SK-N-SH treated with all-trans-retinoic acid at 6 μM for 48 hours (cell line): ENCODE measurements at regions not wholly inside any gene's neighbourhood (a gene's known extent, or its start where the extent isn't known, plus 50 kb on each side); places are given as distances from the start of the nearest gene placed in this dataset.

Experiments used
- ATAC-seq: fragments of 200-7000 bp; cut with Tn5 transposase; 3 replicates; pipeline ENCODE4 v1.9.1; 2020; ENCODE audit warnings: mild to moderate bottlenecking, moderate library complexity
- ARNTL ChIP-seq: fragments of 450-650 bp; formaldehyde crosslinking; IDR thresholded peaks from 2 replicates; pipeline ENCODE4 v1.5.0; 2020; ENCODE audit warnings: low read depth, mild to moderate bottlenecking, moderate library complexity, borderline replicate concordance
- BACH2 ChIP-seq: fragments of 250-450 bp; sonication (Bioruptor Pico); IDR thresholded peaks from 2 replicates; pipeline ENCODE4 v1.9.0; 2021; ENCODE audit warnings: mild to moderate bottlenecking, borderline replicate concordance
- CSDC2 ChIP-seq: fragments of 250-450 bp; sonication (Bioruptor Pico); IDR thresholded peaks from 2 replicates; pipeline ENCODE4 v1.5.0; 2020; ENCODE audit warnings: mild to moderate bottlenecking, moderate library complexity
- ESRRG ChIP-seq: fragments of 250-450 bp; sonication (Bioruptor Pico); IDR thresholded peaks from 2 replicates; pipeline ENCODE4 v1.6.1; 2021; ENCODE audit warnings: mild to moderate bottlenecking
- GLIS3 ChIP-seq: fragments of 250-450 bp; sonication (Bioruptor Pico); IDR thresholded peaks from 2 replicates; pipeline ENCODE4 v1.5.0; 2020; ENCODE audit warnings: mild to moderate bottlenecking, moderate library complexity
- ISL1 ChIP-seq: fragments of 250-450 bp; sonication (Bioruptor Pico); IDR thresholded peaks from 2 replicates; pipeline ENCODE4 v2.1.2; 2022; ENCODE audit warnings: mild to moderate bottlenecking, moderate library complexity
- OSR1 ChIP-seq: fragments of 250-450 bp; sonication (Bioruptor Pico); IDR thresholded peaks from 2 replicates; pipeline ENCODE4 v1.8.0; 2022; ENCODE audit warnings: moderate library complexity, mild to moderate bottlenecking, inconsistent platforms
- PPARA ChIP-seq: fragments of 250-450 bp; sonication (Bioruptor Pico); IDR thresholded peaks from 2 replicates; pipeline ENCODE4 v1.5.0; 2020; ENCODE audit warnings: mild to moderate bottlenecking, borderline replicate concordance
- RARB ChIP-seq: fragments of 250-450 bp; sonication (Bioruptor Pico); IDR thresholded peaks from 2 replicates; pipeline ENCODE4 v1.8.0; 2021; ENCODE audit warnings: mild to moderate bottlenecking, moderate library complexity
- SNAI2 ChIP-seq: fragments of 250-450 bp; sonication (Bioruptor Pico); IDR thresholded peaks from 2 replicates; pipeline ENCODE4 v1.5.0; 2020; ENCODE audit warnings: mild to moderate bottlenecking, moderate library complexity
- TCF4 ChIP-seq: fragments of 250-450 bp; sonication (Bioruptor Pico); IDR thresholded peaks from 2 replicates; pipeline ENCODE4 v1.8.0; 2021; ENCODE audit warnings: mild to moderate bottlenecking, moderate library complexity, borderline replicate concordance
- TOX ChIP-seq: fragments of 250-450 bp; sonication (Bioruptor Pico); IDR thresholded peaks from 2 replicates; pipeline ENCODE4 v1.8.0; 2021; ENCODE audit warnings: mild to moderate bottlenecking, moderate library complexity, borderline replicate concordance
- ZC3H10 ChIP-seq: fragments of 250-450 bp; sonication (Bioruptor Pico); IDR thresholded peaks from 2 replicates; pipeline ENCODE4 v1.5.1; 2021; ENCODE audit warnings: mild to moderate bottlenecking, moderate library complexity
- ZFP3 ChIP-seq: fragments of 250-450 bp; sonication (Bioruptor Pico); IDR thresholded peaks from 2 replicates; pipeline ENCODE4 v1.5.0; 2020; ENCODE audit warnings: mild to moderate bottlenecking, moderate library complexity
- ZNF565 ChIP-seq: fragments of 450-650 bp; formaldehyde crosslinking; conservative IDR thresholded peaks from 2 replicates; pipeline ENCODE4 v1.5.0; 2020; ENCODE audit warnings: low read depth, mild to moderate bottlenecking, moderate library complexity
- ZNF70 ChIP-seq: fragments of 450-650 bp; formaldehyde crosslinking; IDR thresholded peaks from 2 replicates; pipeline ENCODE4 v1.5.0; 2020; ENCODE audit warnings: mild to moderate bottlenecking, moderate library complexity
- ZNF8 ChIP-seq: fragments of 450-650 bp; formaldehyde crosslinking; IDR thresholded peaks from 2 replicates; pipeline ENCODE4 v1.5.0; 2020; ENCODE audit warnings: mild to moderate bottlenecking, moderate library complexity
- TF ChIP-seq, protein P1 (sequence below): fragments of 250-450 bp; sonication (Bioruptor Pico); IDR thresholded peaks from 2 replicates; pipeline ENCODE4 v1.8.0; 2020; ENCODE audit warnings: mild to moderate bottlenecking, moderate library complexity, borderline replicate concordance
- TF ChIP-seq, protein P2 (sequence below): fragments of 250-450 bp; sonication (Bioruptor Pico); IDR thresholded peaks from 2 replicates; pipeline ENCODE4 v1.5.1; 2021; ENCODE audit warnings: mild to moderate bottlenecking, moderate library complexity
- TF ChIP-seq, protein P3 (sequence below): fragments of 250-450 bp; sonication (Bioruptor Pico); IDR thresholded peaks from 2 replicates; pipeline ENCODE4 v1.5.1; 2020; ENCODE audit warnings: low read depth, mild to moderate bottlenecking, moderate library complexity
- TF ChIP-seq, protein P4 (sequence below): fragments of 250-450 bp; sonication (Bioruptor Pico); IDR thresholded peaks from 2 replicates; pipeline ENCODE4 v1.5.0; 2020; ENCODE audit warnings: mild to moderate bottlenecking, moderate library complexity
- TF ChIP-seq, protein P5 (sequence below): fragments of 250-450 bp; sonication (Bioruptor Pico); IDR thresholded peaks from 2 replicates; pipeline ENCODE4 v1.8.0; 2021; ENCODE audit warnings: low read depth, mild to moderate bottlenecking, moderate library complexity, borderline replicate concordance

DNA sequence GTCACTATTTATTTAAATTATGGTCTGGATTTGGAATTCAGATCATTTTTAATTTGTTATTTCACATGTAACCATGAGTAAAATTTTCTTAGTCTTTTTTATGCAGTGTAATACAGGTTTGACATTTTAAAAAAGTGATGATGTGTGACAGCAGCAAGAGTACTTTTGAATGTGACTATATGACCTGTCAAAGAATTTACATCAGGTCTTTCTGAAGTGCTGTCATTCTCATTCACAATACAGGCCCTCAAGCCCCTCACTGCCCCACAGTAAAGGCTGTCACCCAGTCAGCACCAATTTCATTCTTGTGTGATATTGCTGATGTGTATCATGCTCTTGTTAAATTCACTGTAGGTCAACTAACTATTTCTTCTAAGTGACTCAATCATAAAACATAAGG, 364.2 kb downstream of the NUP35 start:
- no peak for TF ChIP-seq CSDC2 (CRISPR knock-in tag)
- no peak for TF ChIP-seq GLIS3
- TF ChIP-seq SNAI2 = no peak
- TF ChIP-seq BACH2 = no peak
- TF ChIP-seq, protein P1, sequence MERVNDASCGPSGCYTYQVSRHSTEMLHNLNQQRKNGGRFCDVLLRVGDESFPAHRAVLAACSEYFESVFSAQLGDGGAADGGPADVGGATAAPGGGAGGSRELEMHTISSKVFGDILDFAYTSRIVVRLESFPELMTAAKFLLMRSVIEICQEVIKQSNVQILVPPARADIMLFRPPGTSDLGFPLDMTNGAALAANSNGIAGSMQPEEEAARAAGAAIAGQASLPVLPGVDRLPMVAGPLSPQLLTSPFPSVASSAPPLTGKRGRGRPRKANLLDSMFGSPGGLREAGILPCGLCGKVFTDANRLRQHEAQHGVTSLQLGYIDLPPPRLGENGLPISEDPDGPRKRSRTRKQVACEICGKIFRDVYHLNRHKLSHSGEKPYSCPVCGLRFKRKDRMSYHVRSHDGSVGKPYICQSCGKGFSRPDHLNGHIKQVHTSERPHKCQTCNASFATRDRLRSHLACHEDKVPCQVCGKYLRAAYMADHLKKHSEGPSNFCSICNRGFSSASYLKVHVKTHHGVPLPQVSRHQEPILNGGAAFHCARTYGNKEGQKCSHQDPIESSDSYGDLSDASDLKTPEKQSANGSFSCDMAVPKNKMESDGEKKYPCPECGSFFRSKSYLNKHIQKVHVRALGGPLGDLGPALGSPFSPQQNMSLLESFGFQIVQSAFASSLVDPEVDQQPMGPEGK (CRISPR knock-in tag) = no peak
- no peak for TF ChIP-seq ESRRG (CRISPR knock-in tag)
- TF ChIP-seq TOX (CRISPR knock-in tag) = no peak
- no peak for TF ChIP-seq ISL1 (CRISPR knock-in tag)
- no peak for TF ChIP-seq ZC3H10 (CRISPR knock-in tag)
- no peak for TF ChIP-seq ZNF70
- TF ChIP-seq ZNF565 = no peak
- TF ChIP-seq, protein P2, sequence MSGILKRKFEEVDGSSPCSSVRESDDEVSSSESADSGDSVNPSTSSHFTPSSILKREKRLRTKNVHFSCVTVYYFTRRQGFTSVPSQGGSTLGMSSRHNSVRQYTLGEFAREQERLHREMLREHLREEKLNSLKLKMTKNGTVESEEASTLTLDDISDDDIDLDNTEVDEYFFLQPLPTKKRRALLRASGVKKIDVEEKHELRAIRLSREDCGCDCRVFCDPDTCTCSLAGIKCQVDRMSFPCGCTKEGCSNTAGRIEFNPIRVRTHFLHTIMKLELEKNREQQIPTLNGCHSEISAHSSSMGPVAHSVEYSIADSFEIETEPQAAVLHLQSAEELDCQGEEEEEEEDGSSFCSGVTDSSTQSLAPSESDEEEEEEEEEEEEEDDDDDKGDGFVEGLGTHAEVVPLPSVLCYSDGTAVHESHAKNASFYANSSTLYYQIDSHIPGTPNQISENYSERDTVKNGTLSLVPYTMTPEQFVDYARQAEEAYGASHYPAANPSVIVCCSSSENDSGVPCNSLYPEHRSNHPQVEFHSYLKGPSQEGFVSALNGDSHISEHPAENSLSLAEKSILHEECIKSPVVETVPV (CRISPR knock-in tag) = no peak
- no peak for TF ChIP-seq ZFP3 (CRISPR knock-in tag)
- TF ChIP-seq, protein P3, sequence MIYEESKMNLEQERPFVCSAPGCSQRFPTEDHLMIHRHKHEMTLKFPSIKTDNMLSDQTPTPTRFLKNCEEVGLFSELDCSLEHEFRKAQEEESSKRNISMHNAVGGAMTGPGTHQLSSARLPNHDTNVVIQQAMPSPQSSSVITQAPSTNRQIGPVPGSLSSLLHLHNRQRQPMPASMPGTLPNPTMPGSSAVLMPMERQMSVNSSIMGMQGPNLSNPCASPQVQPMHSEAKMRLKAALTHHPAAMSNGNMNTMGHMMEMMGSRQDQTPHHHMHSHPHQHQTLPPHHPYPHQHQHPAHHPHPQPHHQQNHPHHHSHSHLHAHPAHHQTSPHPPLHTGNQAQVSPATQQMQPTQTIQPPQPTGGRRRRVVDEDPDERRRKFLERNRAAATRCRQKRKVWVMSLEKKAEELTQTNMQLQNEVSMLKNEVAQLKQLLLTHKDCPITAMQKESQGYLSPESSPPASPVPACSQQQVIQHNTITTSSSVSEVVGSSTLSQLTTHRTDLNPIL (CRISPR knock-in tag) = no peak
- no peak for TF ChIP-seq PPARA (CRISPR knock-in tag)
- TF ChIP-seq OSR1 (CRISPR knock-in tag) = no peak
- TF ChIP-seq ARNTL (CRISPR knock-in tag) = no peak
- no peak for ATAC-seq

DNA sequence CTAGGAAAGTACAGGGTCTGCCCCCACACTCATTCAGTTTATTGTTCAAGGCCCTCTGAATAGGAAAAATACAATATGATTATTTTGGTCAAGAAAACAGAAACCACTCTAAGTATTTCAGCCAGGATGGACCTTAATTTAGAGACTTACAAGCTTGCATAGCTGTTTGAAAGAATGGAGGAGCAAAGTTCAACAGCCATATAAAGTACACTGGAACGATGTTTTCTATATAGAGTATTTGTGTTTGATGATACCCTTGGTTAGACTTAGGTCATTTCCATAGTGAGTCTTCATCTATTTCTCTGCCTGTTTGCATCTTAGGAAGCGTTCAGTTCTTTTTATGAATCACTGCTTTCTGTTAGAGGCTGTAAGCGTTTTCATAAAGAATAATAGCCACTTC, 366.2 kb downstream of the NUP35 start:
- TF ChIP-seq GLIS3 = no peak
- TF ChIP-seq CSDC2 (CRISPR knock-in tag) = no peak
- TF ChIP-seq, protein P3 (CRISPR knock-in tag) = no peak
- TF ChIP-seq ARNTL (CRISPR knock-in tag) = no peak

DNA sequence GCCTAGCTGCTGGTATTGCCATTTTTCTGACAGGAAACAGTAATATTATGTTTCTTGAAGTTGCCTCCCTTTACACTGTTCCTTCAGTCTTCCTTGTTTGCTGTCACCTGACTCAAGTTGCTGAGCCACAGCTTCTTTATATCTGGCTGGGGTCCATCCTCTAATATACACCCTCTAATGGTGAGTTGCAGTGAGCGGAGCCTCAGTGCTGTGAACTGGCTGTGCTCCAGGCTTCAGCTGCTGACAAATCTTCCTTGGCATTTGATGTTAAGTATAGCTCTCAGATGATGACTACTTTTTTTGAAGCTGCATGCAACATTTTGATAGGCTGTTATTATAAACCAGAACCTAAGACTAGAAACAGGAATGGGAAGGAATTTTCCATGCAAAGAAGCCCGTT, 366.7 kb downstream of the NUP35 start:
- ATAC-seq = peak; percentile 93
- TF ChIP-seq, protein P4, sequence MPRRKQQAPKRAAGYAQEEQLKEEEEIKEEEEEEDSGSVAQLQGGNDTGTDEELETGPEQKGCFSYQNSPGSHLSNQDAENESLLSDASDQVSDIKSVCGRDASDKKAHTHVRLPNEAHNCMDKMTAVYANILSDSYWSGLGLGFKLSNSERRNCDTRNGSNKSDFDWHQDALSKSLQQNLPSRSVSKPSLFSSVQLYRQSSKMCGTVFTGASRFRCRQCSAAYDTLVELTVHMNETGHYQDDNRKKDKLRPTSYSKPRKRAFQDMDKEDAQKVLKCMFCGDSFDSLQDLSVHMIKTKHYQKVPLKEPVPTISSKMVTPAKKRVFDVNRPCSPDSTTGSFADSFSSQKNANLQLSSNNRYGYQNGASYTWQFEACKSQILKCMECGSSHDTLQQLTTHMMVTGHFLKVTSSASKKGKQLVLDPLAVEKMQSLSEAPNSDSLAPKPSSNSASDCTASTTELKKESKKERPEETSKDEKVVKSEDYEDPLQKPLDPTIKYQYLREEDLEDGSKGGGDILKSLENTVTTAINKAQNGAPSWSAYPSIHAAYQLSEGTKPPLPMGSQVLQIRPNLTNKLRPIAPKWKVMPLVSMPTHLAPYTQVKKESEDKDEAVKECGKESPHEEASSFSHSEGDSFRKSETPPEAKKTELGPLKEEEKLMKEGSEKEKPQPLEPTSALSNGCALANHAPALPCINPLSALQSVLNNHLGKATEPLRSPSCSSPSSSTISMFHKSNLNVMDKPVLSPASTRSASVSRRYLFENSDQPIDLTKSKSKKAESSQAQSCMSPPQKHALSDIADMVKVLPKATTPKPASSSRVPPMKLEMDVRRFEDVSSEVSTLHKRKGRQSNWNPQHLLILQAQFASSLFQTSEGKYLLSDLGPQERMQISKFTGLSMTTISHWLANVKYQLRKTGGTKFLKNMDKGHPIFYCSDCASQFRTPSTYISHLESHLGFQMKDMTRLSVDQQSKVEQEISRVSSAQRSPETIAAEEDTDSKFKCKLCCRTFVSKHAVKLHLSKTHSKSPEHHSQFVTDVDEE (CRISPR knock-in tag) = no peak
- TF ChIP-seq SNAI2 (no peak), ZNF70 (no peak), BACH2 (no peak), TOX (CRISPR knock-in tag) (no peak), ISL1 (CRISPR knock-in tag) (no peak), ARNTL (CRISPR knock-in tag) (no peak), ZNF8 (no peak), RARB (CRISPR knock-in tag) (no peak), ZFP3 (CRISPR knock-in tag) (no peak), ZC3H10 (CRISPR knock-in tag) (no peak), CSDC2 (CRISPR knock-in tag) (no peak), OSR1 (CRISPR knock-in tag) (no peak), PPARA (CRISPR knock-in tag) (no peak), TCF4 (no peak)
- TF ChIP-seq, protein P2 (CRISPR knock-in tag) = no peak
- TF ChIP-seq, protein P5, sequence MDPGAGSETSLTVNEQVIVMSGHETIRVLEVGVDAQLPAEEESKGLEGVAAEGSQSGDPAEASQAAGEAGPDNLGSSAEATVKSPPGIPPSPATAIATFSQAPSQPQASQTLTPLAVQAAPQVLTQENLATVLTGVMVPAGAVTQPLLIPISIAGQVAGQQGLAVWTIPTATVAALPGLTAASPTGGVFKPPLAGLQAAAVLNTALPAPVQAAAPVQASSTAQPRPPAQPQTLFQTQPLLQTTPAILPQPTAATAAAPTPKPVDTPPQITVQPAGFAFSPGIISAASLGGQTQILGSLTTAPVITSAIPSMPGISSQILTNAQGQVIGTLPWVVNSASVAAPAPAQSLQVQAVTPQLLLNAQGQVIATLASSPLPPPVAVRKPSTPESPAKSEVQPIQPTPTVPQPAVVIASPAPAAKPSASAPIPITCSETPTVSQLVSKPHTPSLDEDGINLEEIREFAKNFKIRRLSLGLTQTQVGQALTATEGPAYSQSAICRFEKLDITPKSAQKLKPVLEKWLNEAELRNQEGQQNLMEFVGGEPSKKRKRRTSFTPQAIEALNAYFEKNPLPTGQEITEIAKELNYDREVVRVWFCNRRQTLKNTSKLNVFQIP = no peak
- TF ChIP-seq, protein P3 (CRISPR knock-in tag) = no peak

More for the DNA sequence above, 366.2 kb downstream of the NUP35 start:
- ATAC-seq = no peak
